ENCODE measurements at regions not wholly inside any gene's neighbourhood (a gene's known extent, or its start where the extent isn't known, plus 50 kb on each side); places are given as distances from the start of the nearest gene placed in this dataset.
A peak's percentile ranks its signal among the peaks of the same experiment; 100 is the strongest.

DNA sequence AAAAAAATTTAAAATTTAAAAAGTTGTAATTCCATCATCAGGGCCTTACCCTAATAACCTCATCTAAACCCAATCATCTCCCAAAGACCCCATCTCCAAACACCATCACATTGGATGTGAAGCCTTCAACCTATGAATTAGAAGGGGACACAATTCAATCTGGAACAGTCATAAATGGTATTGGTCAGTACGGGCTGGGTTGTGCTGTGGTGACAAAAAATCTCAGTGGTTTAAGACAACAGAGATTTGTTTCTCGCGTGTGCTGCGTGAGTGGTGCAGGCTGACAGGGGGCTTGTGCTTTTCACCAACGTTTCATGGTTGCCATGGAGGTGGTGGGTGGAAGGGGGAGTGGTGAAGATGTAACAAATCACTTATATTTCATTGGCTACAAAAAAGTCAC, 174.5 kb downstream of the INHBB start:
- intact Hi-C loops (cut with DNase I): no loop called here
- peaks cover 6% of the 10 kb centered on the region for H3K27me3 ChIP-seq (ENCODE audit: control insufficient read depth, insufficient read depth, low read length)
- peaks cover 0 to 4% (median 2%) of the 10 kb centered on the region in 3 donors for H3K4me1 ChIP-seq (ENCODE audit: control insufficient read depth in 2 of 3, insufficient read depth in 2 of 3, low read depth in 1 of 3, low read length in 3 of 3)
- no peak for TF ChIP-seq CTCF (IDR thresholded peaks at IDR 0.05; ENCODE audit: borderline replicate concordance, extremely low read depth, insufficient read depth)
- FAIRE-seq (no peak), DNase-seq (peak in 1 of 5 donors; percentile 22)
- no peaks in the 10 kb centered on the region for H3K9me3 ChIP-seq (ENCODE audit: control insufficient read depth in 2 of 3, insufficient read depth in 1 of 3, low read length in 3 of 3)
- H3K36me3 ChIP-seq (ENCODE audit: control insufficient read depth in 2 of 3, insufficient read depth in 3 of 3, low read length in 3 of 3): no peaks in the 10 kb centered on the region
- no peak overlapping the region for H3K4me3 ChIP-seq (ENCODE audit: low read length in 3 of 3)
- H3K27ac ChIP-seq (ENCODE audit: low read depth in 2 of 2, low read length in 2 of 2): no peak overlapping the region
- H3K9ac ChIP-seq (ENCODE audit: low read length in 3 of 3): no peak overlapping the region

- no peak overlapping the region for H3K27ac ChIP-seq (ENCODE audit: low read depth in 2 of 2, low read length in 2 of 2)
- H3K4me1 ChIP-seq (ENCODE audit: control insufficient read depth in 2 of 3, insufficient read depth in 2 of 3, low read depth in 1 of 3, low read length in 3 of 3): peaks cover 0 to 10% (median 4%) of the 10 kb centered on the region in 3 donors
- peak; percentile 72 for TF ChIP-seq CTCF (IDR thresholded peaks at IDR 0.05; ENCODE audit: borderline replicate concordance, extremely low read depth, insufficient read depth)
- no peak overlapping the region for H3K4me3 ChIP-seq (ENCODE audit: low read length in 3 of 3)
- peak in 3 of 5 donors; percentile 41 to 43 (median 42) for DNase-seq
- no peaks in the 10 kb centered on the region for H3K36me3 ChIP-seq (ENCODE audit: control insufficient read depth in 2 of 3, insufficient read depth in 3 of 3, low read length in 3 of 3)
- H3K9me3 ChIP-seq (ENCODE audit: control insufficient read depth in 2 of 3, insufficient read depth in 1 of 3, low read length in 3 of 3): no peaks in the 10 kb centered on the region
- no peak for FAIRE-seq
- intact Hi-C loops (cut with DNase I): no loop called here
- peaks cover 6% of the 10 kb centered on the region for H3K27me3 ChIP-seq (ENCODE audit: control insufficient read depth, insufficient read depth, low read length)
- H3K9ac ChIP-seq (ENCODE audit: low read length in 3 of 3): no peak overlapping the region
Observed at GRCh38 chr2:120520929-120521912, 175.3 kb downstream of the INHBB start.

DNA sequence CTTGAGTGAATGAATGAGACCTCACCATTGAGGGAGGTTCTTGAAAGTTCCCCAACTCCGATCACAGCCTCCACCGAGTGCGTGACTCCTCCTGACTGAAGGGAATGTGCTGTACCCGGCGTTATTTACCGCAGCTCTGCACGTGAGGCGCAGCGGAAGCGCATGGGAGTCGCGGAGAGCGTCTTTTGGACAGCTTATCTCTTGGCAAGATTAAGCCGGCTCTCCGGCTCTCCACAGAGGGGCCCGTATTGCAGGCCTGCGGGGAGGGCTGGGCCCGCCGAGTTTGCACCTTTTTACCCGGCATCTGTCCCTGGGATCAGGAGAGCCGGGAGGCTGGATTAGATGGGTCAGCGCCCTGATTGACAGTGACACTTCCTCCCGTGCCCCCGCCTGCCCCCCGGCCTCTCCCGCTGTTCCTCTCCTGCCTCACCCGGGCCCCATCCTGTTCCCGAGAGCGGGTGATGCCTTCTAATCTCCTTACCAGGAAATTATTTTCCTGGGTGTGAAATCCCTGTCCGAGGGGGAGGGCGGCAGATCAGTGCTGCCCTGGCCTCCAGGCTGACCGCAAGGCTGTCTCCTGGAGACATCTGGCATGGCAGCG, 176.3 kb downstream of the INHBB start:
- Histone ChIP-seq H3K9ac (ENCODE audit: low read length in 3 of 3) (no peak overlapping the region), H3K27me3 (ENCODE audit: control insufficient read depth, insufficient read depth, low read length) (peaks cover 8% of the 10 kb centered on the region), H3K36me3 (ENCODE audit: control insufficient read depth in 2 of 3, insufficient read depth in 3 of 3, low read length in 3 of 3) (no peaks in the 10 kb centered on the region), H3K27ac (ENCODE audit: low read depth in 2 of 2, low read length in 2 of 2) (no peak overlapping the region), H3K4me1 (ENCODE audit: control insufficient read depth in 2 of 3, insufficient read depth in 2 of 3, low read depth in 1 of 3, low read length in 3 of 3) (peaks cover 0 to 10% (median 4%) of the 10 kb centered on the region in 3 donors), H3K4me3 (ENCODE audit: low read length in 3 of 3) (no peak overlapping the region), H3K9me3 (ENCODE audit: control insufficient read depth in 2 of 3, insufficient read depth in 1 of 3, low read length in 3 of 3) (no peaks in the 10 kb centered on the region)
- no peak for FAIRE-seq
- DNase-seq: peak in 1 of 5 donors; percentile 61
- intact Hi-C loops (cut with DNase I): no loop called here
- no peak for TF ChIP-seq CTCF (IDR thresholded peaks at IDR 0.05; ENCODE audit: borderline replicate concordance, extremely low read depth, insufficient read depth)

Data from kidney (tissue), 13 donors.